Vagina (tissue), 2 donors: ENCODE measurements at regions not wholly inside any gene's neighbourhood (a gene's known extent, or its start where the extent isn't known, plus 50 kb on each side); places are given as distances from the start of the nearest gene placed in this dataset.

ENCODE experiments used
- POLR2A ChIP-seq, 2 donors: fragments of 450-650 bp; IDR thresholded peaks; one replicate each; pipeline ENCODE4 v1.6.1; 2017; ENCODE audit warnings: antibody characterized with exemption in 2 of 2, mild to moderate bottlenecking in 2 of 2, moderate library complexity in 2 of 2
- POLR2AphosphoS5 ChIP-seq, 2 donors: sonication (generic); formaldehyde crosslinking; IDR thresholded peaks; one replicate each; pipeline ENCODE4 v1.9.0; 2017; ENCODE audit warnings: antibody characterized with exemption in 2 of 2, mild to moderate bottlenecking in 2 of 2, low read depth in 1 of 2; ENCODE audit not compliant: insufficient read depth in 1 of 2
- TF ChIP-seq, protein P1 (sequence below), 3 experiments: fragments of 450-650 bp in 2 of 3; fragments of 200-600 bp in 1 of 3; sonication (generic) in 1 of 3; IDR thresholded peaks; one replicate each; pipeline ENCODE4 v1.5.1; 2017 to 2019; ENCODE audit warnings: antibody characterized with exemption in 3 of 3, mild to moderate bottlenecking in 2 of 3, moderate library complexity in 2 of 3

DNA sequence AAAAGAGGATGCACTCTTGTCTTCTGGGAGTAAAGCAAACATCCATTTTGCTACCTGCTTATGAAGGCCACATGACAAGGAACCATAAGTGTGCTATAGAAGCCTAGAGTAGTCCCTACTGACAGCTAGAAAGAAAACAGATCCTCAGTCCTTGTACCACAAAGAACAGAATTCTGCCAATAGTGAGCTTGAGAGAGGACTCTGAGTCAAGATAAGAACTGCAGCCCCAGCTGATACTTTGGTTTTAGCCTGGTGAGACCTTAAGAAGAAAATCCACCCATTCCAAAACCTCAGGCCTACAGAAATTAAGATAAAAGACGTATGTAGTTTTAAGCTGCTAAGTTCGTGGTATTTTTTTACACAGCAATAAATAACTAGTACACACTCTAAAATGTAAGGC is 914.6 kb downstream of the PCDH19 start:
- TF ChIP-seq, protein P1, sequence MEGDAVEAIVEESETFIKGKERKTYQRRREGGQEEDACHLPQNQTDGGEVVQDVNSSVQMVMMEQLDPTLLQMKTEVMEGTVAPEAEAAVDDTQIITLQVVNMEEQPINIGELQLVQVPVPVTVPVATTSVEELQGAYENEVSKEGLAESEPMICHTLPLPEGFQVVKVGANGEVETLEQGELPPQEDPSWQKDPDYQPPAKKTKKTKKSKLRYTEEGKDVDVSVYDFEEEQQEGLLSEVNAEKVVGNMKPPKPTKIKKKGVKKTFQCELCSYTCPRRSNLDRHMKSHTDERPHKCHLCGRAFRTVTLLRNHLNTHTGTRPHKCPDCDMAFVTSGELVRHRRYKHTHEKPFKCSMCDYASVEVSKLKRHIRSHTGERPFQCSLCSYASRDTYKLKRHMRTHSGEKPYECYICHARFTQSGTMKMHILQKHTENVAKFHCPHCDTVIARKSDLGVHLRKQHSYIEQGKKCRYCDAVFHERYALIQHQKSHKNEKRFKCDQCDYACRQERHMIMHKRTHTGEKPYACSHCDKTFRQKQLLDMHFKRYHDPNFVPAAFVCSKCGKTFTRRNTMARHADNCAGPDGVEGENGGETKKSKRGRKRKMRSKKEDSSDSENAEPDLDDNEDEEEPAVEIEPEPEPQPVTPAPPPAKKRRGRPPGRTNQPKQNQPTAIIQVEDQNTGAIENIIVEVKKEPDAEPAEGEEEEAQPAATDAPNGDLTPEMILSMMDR (IDR thresholded peaks at IDR 0.05) = no peak
- TF ChIP-seq POLR2A (IDR thresholded peaks at IDR 0.05) (no peak), POLR2AphosphoS5 (IDR thresholded peaks at IDR 0.05; ENCODE audit: insufficient read depth in 1 of 2, low read depth in 1 of 2) (no peak)
